OCI-LY3 (cell line): ENCODE measurements at regions not wholly inside any gene's neighbourhood (a gene's known extent, or its start where the extent isn't known, plus 50 kb on each side); places are given as distances from the start of the nearest gene placed in this dataset.

ENCODE experiments used
- EZH2phosphoT487 ChIP-seq: fragments of 200-600 bp; shearing (Covaris generic); IDR thresholded peaks from 2 replicates; pipeline ENCODE4 v1.6.1; 2018; ENCODE audit warnings: antibody characterized with exemption, mixed run types, low read depth
- TF ChIP-seq, protein P1 (sequence below): fragments of 200-600, 300-600 bp; sonication (generic); IDR thresholded peaks from 2 replicates; pipeline ENCODE4 v1.5.1; 2014; ENCODE audit warnings: antibody characterized with exemption, low read length, low read depth

DNA sequence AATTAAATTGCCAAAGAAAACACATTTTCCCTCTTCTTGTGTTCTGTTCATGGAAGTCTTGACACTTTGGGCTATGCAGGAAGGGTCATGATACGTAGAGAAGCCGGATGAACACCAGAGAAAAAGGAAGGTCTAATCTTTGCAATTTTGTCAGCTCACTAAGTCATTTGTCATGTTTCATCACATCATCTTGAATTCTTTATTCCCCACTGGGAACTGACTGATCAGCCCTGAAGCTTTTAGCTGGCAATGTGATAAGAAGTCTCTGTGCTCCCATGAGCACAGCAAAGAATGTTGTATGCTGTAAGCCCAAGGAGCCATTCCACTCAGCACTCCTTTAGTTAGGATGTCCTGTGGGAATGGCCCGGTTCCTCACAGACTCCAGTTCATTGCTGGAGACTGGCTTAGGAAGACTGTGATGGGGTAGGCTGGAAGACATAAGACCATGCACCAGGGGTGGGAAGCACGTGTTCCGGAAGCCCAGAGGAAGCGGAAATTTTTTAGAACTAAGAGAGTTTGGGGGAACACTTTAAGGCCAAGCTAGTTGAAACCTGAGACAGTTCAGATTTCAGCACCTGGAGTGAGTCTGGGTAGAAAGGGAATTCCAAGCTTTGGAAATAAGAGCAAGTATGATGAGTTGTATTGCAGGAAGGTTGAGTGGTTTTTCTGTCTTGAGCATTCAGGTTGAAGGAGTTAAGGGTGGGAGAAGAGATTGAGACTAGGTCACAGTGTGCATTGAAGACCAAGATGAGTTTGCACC lies 306.7 kb upstream of the MTNR1B start:
- TF ChIP-seq, protein P1, sequence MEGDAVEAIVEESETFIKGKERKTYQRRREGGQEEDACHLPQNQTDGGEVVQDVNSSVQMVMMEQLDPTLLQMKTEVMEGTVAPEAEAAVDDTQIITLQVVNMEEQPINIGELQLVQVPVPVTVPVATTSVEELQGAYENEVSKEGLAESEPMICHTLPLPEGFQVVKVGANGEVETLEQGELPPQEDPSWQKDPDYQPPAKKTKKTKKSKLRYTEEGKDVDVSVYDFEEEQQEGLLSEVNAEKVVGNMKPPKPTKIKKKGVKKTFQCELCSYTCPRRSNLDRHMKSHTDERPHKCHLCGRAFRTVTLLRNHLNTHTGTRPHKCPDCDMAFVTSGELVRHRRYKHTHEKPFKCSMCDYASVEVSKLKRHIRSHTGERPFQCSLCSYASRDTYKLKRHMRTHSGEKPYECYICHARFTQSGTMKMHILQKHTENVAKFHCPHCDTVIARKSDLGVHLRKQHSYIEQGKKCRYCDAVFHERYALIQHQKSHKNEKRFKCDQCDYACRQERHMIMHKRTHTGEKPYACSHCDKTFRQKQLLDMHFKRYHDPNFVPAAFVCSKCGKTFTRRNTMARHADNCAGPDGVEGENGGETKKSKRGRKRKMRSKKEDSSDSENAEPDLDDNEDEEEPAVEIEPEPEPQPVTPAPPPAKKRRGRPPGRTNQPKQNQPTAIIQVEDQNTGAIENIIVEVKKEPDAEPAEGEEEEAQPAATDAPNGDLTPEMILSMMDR: no peak
- no peak for TF ChIP-seq EZH2phosphoT487
